ENCODE measurements at regions not wholly inside any gene's neighbourhood (a gene's known extent, or its start where the extent isn't known, plus 50 kb on each side); places are given as distances from the start of the nearest gene placed in this dataset.

DNA sequence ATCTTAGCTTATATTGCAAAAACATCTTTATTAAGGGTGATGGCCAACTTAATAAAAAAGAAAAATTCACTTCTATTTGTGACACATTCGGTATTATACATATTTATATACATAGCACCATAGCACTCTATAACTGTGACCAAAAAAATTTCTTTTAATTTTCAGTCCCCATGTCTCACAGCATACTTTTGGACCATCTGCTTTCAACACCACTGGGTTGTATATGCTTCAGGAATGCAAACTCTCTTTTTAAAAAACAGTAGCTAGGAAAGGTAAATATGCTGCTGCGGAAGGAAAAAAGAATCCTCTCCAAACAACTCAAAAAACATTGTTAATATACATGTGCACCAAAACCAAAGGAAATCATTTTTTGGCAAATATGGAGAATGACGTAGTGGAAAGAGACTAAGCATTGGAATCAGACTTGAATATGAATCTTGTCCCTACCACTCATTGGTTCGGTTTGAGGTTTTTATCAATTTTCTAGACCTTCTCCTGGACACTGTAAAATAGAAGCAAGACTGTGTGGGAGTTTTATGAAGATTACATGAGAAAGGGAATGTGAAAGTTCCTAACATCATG lies 227.9 kb downstream of the BLID start:
- H3K36me3 ChIP-seq (replicated peaks; ENCODE audit: insufficient read depth, low read length) = no peaks in the 10 kb centered on the region
- no peak overlapping the region for H3K4me3 ChIP-seq (ENCODE audit: low read length)
- H3K9me3 ChIP-seq (replicated peaks; ENCODE audit: insufficient read depth, low read length) = no peaks in the 10 kb centered on the region
- H3K27ac ChIP-seq (ENCODE audit: low read length) = no peak overlapping the region
- H2AFZ ChIP-seq (ENCODE audit: low read length) = no peak overlapping the region
- H3K9me2 ChIP-seq (replicated peaks; ENCODE audit: insufficient read depth, low read length) = no peaks in the 10 kb centered on the region
- TF ChIP-seq EZH2 (optimal IDR thresholded peaks at IDR 0.05; ENCODE audit: low read depth, low read length) (no peak), EZH2phosphoT487 (IDR thresholded peaks at IDR 0.05; ENCODE audit: low read length) (no peak)
- TF ChIP-seq, protein P1, sequence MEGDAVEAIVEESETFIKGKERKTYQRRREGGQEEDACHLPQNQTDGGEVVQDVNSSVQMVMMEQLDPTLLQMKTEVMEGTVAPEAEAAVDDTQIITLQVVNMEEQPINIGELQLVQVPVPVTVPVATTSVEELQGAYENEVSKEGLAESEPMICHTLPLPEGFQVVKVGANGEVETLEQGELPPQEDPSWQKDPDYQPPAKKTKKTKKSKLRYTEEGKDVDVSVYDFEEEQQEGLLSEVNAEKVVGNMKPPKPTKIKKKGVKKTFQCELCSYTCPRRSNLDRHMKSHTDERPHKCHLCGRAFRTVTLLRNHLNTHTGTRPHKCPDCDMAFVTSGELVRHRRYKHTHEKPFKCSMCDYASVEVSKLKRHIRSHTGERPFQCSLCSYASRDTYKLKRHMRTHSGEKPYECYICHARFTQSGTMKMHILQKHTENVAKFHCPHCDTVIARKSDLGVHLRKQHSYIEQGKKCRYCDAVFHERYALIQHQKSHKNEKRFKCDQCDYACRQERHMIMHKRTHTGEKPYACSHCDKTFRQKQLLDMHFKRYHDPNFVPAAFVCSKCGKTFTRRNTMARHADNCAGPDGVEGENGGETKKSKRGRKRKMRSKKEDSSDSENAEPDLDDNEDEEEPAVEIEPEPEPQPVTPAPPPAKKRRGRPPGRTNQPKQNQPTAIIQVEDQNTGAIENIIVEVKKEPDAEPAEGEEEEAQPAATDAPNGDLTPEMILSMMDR (IDR thresholded peaks at IDR 0.05; ENCODE audit: low read length) = no peak
- no peaks in the 10 kb centered on the region for H3F3A ChIP-seq (ENCODE audit: insufficient read depth, low read length)
- no peak for DNase-seq
- H3K9ac ChIP-seq (ENCODE audit: low read length) = no peak overlapping the region
- no peaks in the 10 kb centered on the region for H3K4me1 ChIP-seq (ENCODE audit: low read length)
- no peaks in the 10 kb centered on the region for H3K27me3 ChIP-seq (replicated peaks; ENCODE audit: insufficient read depth, low read length)
- no peak overlapping the region for H3K4me2 ChIP-seq (ENCODE audit: low read depth, low read length)
- no peaks in the 10 kb centered on the region for H4K20me1 ChIP-seq (ENCODE audit: insufficient read depth, low read length)
- H3K79me2 ChIP-seq (ENCODE audit: low read length) = no peaks in the 10 kb centered on the region

DNA sequence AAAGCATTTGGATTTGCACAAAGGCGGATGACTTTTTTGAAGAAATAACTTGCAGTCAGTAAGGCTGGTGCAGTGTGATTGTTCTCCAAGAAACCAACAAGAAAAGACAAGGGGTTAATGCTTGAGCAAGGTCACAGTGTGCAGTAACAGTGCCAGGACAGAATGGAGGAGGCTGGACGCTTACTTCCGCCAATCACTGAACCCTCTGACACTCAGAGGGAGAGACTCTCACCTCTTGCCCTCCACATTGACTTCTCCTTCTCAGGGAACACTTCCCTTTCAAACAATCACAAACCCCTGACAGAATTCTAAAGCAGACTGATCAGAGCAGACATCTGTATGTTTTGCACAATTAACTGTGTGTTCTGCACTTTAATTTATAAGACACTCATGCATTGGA lies 228.4 kb downstream of the BLID start:
- Histone ChIP-seq H3K9ac (ENCODE audit: low read length) (no peak overlapping the region), H3K27me3 (replicated peaks; ENCODE audit: insufficient read depth, low read length) (no peaks in the 10 kb centered on the region), H3K4me2 (ENCODE audit: low read depth, low read length) (no peak overlapping the region), H3K4me3 (ENCODE audit: low read length) (no peak overlapping the region), H2AFZ (ENCODE audit: low read length) (no peak overlapping the region), H3K4me1 (ENCODE audit: low read length) (no peaks in the 10 kb centered on the region), H4K20me1 (ENCODE audit: insufficient read depth, low read length) (no peaks in the 10 kb centered on the region), H3F3A (ENCODE audit: insufficient read depth, low read length) (no peaks in the 10 kb centered on the region), H3K79me2 (ENCODE audit: low read length) (no peaks in the 10 kb centered on the region), H3K27ac (ENCODE audit: low read length) (no peak overlapping the region), H3K9me3 (replicated peaks; ENCODE audit: insufficient read depth, low read length) (no peaks in the 10 kb centered on the region), H3K9me2 (replicated peaks; ENCODE audit: insufficient read depth, low read length) (no peaks in the 10 kb centered on the region), H3K36me3 (replicated peaks; ENCODE audit: insufficient read depth, low read length) (no peaks in the 10 kb centered on the region)
- TF ChIP-seq EZH2phosphoT487 (IDR thresholded peaks at IDR 0.05; ENCODE audit: low read length) (no peak), EZH2 (optimal IDR thresholded peaks at IDR 0.05; ENCODE audit: low read depth, low read length) (no peak)
- TF ChIP-seq, protein P1 (IDR thresholded peaks at IDR 0.05; ENCODE audit: low read length) = no peak
- no peak for DNase-seq

DNA sequence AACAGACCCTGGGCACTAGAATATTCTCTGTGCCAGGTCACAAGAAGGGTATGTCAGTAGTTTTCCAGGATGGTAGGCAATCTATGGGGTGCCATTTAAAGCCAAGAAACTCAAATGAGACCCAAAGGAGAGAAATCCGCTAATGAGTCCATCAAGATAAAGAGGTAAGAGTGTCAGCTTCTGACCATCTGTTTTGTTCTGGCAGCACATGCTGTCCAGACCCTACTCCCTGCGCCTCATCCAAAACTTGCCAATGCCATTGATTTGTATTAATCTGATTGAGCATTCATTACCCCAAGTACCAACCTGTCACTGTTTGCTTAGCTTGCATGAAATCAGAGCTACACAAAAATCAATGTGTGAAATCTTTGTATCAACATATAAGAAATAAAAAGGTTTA lies 229.0 kb downstream of the BLID start:
- no peak overlapping the region for H2AFZ ChIP-seq (ENCODE audit: low read length)
- no peak overlapping the region for H3K27ac ChIP-seq (ENCODE audit: low read length)
- H3K36me3 ChIP-seq (replicated peaks; ENCODE audit: insufficient read depth, low read length) = no peaks in the 10 kb centered on the region
- H3K4me2 ChIP-seq (ENCODE audit: low read depth, low read length) = no peak overlapping the region
- TF ChIP-seq EZH2phosphoT487 (IDR thresholded peaks at IDR 0.05; ENCODE audit: low read length) (no peak), EZH2 (optimal IDR thresholded peaks at IDR 0.05; ENCODE audit: low read depth, low read length) (no peak)
- TF ChIP-seq, protein P1 (IDR thresholded peaks at IDR 0.05; ENCODE audit: low read length) = no peak
- H3K79me2 ChIP-seq (ENCODE audit: low read length) = no peaks in the 10 kb centered on the region
- no peaks in the 10 kb centered on the region for H4K20me1 ChIP-seq (ENCODE audit: insufficient read depth, low read length)
- no peaks in the 10 kb centered on the region for H3K9me2 ChIP-seq (replicated peaks; ENCODE audit: insufficient read depth, low read length)
- no peak overlapping the region for H3K9ac ChIP-seq (ENCODE audit: low read length)
- DNase-seq = no peak
- H3F3A ChIP-seq (ENCODE audit: insufficient read depth, low read length) = no peaks in the 10 kb centered on the region
- H3K27me3 ChIP-seq (replicated peaks; ENCODE audit: insufficient read depth, low read length) = no peaks in the 10 kb centered on the region
- no peak overlapping the region for H3K4me3 ChIP-seq (ENCODE audit: low read length)
- no peaks in the 10 kb centered on the region for H3K9me3 ChIP-seq (replicated peaks; ENCODE audit: insufficient read depth, low read length)
- H3K4me1 ChIP-seq (ENCODE audit: low read length) = no peaks in the 10 kb centered on the region
